K562 (cell line): ENCODE measurements at regions not wholly inside any gene's neighbourhood (a gene's known extent, or its start where the extent isn't known, plus 50 kb on each side); places are given as distances from the start of the nearest gene placed in this dataset.

Source experiments
- ATAC-seq: fragments of 200-7000 bp; cut with Tn5 transposase; 3 replicates; pipeline ENCODE4 v1.9.1; 2020; ENCODE audit warnings: moderate library complexity
- BruUV-seq: library from RNA; stranded (reverse); fragments of 400-500 nt; replicated peaks from 2 replicates; lab custom pipeline; 2021; lab: Mats Ljungman, UMichigan
- CTCF ChIA-PET: fragments of 300-600 bp; formaldehyde crosslinking; extraction: SDS; loops from one replicate; lab custom pipeline; 2021; ENCODE audit warnings: low intra/inter-chr PET ratio; lab: Yijun Ruan, JAX
- POLR2A ChIA-PET: fragments of 300-600, 350-650 bp; sonication (Branson Sonifier 250); formaldehyde crosslinking; extraction: SDS; loops from one replicate; lab custom pipeline; 2021; ENCODE audit warnings: antibody characterized with exemption, inconsistent platforms; lab: Yijun Ruan, JAX
- DNase-seq, 4 experiments: peaks; one replicate each; pipeline versions ENCODE4 v3.0.0 to v3.0.0-alpha.2; 2011 to 2018; ENCODE audit warnings: low spot score in 3 of 4, mixed read lengths in 3 of 4; ENCODE audit errors: extremely low read depth in 1 of 4
- FAIRE-seq: peaks from 2 replicates; lab custom pipeline; 2011; peaks lifted over from hg19 to GRCh38; lab: Jason Lieb, UNC
- H2AFZ ChIP-seq: 2 replicates; pipeline ENCODE4 v1.6.0; 2011; ENCODE audit warnings: low read depth, low read length, control low read depth, inconsistent platforms
- H3K27ac ChIP-seq: fragments of 200-600 bp; 3 replicates; pipeline ENCODE4 v1.8.0; 2011; ENCODE audit warnings: low read depth, mild to moderate bottlenecking, control low read depth, inconsistent platforms, low read length, moderate library complexity, mixed read lengths; ENCODE audit errors: extremely low read depth
- H3K27me3 ChIP-seq, 2 experiments: fragments of 300-600 bp in 1 of 2; 2 replicates in 1 of 2; 3 replicates in 1 of 2; pipeline versions ENCODE4 v1.6.0 to v1.8.0; 2011; ENCODE audit warnings: inconsistent platforms in 2 of 2, low read length in 2 of 2, mild to moderate bottlenecking in 1 of 2, mixed read lengths in 1 of 2, moderate library complexity in 1 of 2; ENCODE audit not compliant: control insufficient read depth in 2 of 2, insufficient read depth in 2 of 2
- H3K36me3 ChIP-seq: fragments of 300-600 bp; 3 replicates; pipeline ENCODE4 v1.8.0; 2011; ENCODE audit warnings: mild to moderate bottlenecking, low read length, inconsistent platforms; ENCODE audit not compliant: control insufficient read depth, insufficient read depth
- H3K4me1 ChIP-seq, 2 experiments: fragments of 200-600 bp in 1 of 2; replicated peaks in 1 of 2; 2 replicates in 1 of 2; 3 replicates in 1 of 2; pipeline versions ENCODE4 v1.5.1 to v1.8.0; 2011; ENCODE audit warnings: inconsistent platforms in 2 of 2, low read length in 2 of 2, mild to moderate bottlenecking in 1 of 2, mixed read lengths in 1 of 2, moderate library complexity in 1 of 2; ENCODE audit not compliant: control insufficient read depth in 2 of 2, insufficient read depth in 2 of 2
- H3K4me2 ChIP-seq: 2 replicates; pipeline ENCODE4 v1.6.1; 2011; ENCODE audit warnings: low read length, control low read depth, inconsistent platforms, mixed read lengths; ENCODE audit not compliant: insufficient read depth
- H3K4me3 ChIP-seq: fragments of 200-600 bp; sonication (generic), shearing (Covaris generic); 2 replicates; pipeline ENCODE4 v1.5.1; 2016; ENCODE audit warnings: control low read depth, inconsistent platforms
- H3K79me2 ChIP-seq: fragments of 200-600 bp; 3 replicates; pipeline ENCODE4 v1.8.0; 2011; ENCODE audit warnings: low read length, inconsistent platforms; ENCODE audit not compliant: control insufficient read depth, insufficient read depth
- H3K9ac ChIP-seq, 2 experiments: 2 replicates each; pipeline versions ENCODE4 v1.6.0 to v1.6.1; 2011; ENCODE audit warnings: low read depth in 2 of 2, low read length in 2 of 2, control low read depth in 1 of 2, inconsistent platforms in 1 of 2, mild to moderate bottlenecking in 1 of 2, mixed read lengths in 1 of 2; ENCODE audit not compliant: insufficient read depth in 1 of 2
- H3K9me1 ChIP-seq: one replicate; pipeline ENCODE4 v1.6.0; 2011; ENCODE audit warnings: inconsistent platforms, mild to moderate bottlenecking, low read length, moderate library complexity; ENCODE audit not compliant: control insufficient read depth, insufficient read depth
- H3K9me3 ChIP-seq: replicated peaks from 2 replicates; pipeline ENCODE4 v1.5.1; 2011; ENCODE audit warnings: low read depth, low read length, inconsistent platforms; ENCODE audit not compliant: control insufficient read depth, insufficient read depth
- H4K20me1 ChIP-seq: replicated peaks from 2 replicates; pipeline ENCODE4 v1.6.1; 2011; ENCODE audit warnings: low read length, inconsistent platforms, mixed read lengths; ENCODE audit not compliant: control insufficient read depth, insufficient read depth
- ARNT ChIP-seq, 2 experiments: fragments of 450-650 bp; IDR thresholded peaks; 2 replicates each; pipeline ENCODE4 v1.6.1; 2016; ENCODE audit warnings: mild to moderate bottlenecking in 1 of 2
- BHLHE40 ChIP-seq: IDR thresholded peaks from 2 replicates; pipeline ENCODE4 v1.6.1; 2011; ENCODE audit warnings: low read length, improper control_type of control experiment
- FOXM1 ChIP-seq, 2 experiments: fragments of 450-650 bp in 1 of 2; sonication (generic) in 1 of 2; formaldehyde crosslinking in 1 of 2; IDR thresholded peaks; 2 replicates each; pipeline versions ENCODE4 v1.6.1 to v1.9.0; 2017 to 2022; ENCODE audit warnings: low read depth in 2 of 2, mild to moderate bottlenecking in 2 of 2, missing genetic modification reagents in 1 of 2, moderate library complexity in 1 of 2
- HDAC2 ChIP-seq: fragments of 450-650 bp; IDR thresholded peaks from 2 replicates; pipeline ENCODE4 v1.6.1; 2016; ENCODE audit warnings: mild to moderate bottlenecking
- MAZ ChIP-seq, 2 experiments: fragments of 450-650 bp in 1 of 2; sonication (generic) in 1 of 2; formaldehyde crosslinking; IDR thresholded peaks in 1 of 2; conservative IDR thresholded peaks in 1 of 2; 2 replicates each; pipeline versions ENCODE4 v1.4.0 to v1.5.0; 2020; ENCODE audit warnings: mild to moderate bottlenecking in 1 of 2, missing genetic modification reagents in 1 of 2
- SIN3B ChIP-seq: fragments of 450-650 bp; IDR thresholded peaks from 2 replicates; pipeline ENCODE4 v1.6.1; 2017; ENCODE audit warnings: low read depth, mild to moderate bottlenecking, moderate library complexity
- SMAD1 ChIP-seq: fragments of 150-350 bp; IDR thresholded peaks from 2 replicates; pipeline ENCODE4 v1.6.1; 2014; ENCODE audit warnings: low read length, low read depth; ENCODE audit not compliant: partially characterized antibody
- ZBED1 ChIP-seq: IDR thresholded peaks from 2 replicates; pipeline ENCODE4 v1.6.1; 2014
- ZNF79 ChIP-seq: fragments of 250-450 bp; sonication (Bioruptor Pico); IDR thresholded peaks from 2 replicates; pipeline ENCODE4 v1.4.0; 2020; ENCODE audit warnings: low read depth, mild to moderate bottlenecking, moderate library complexity
- WGBS: fragments of 100-300 bp; shearing (Covaris generic); methylation state at CpG from one replicate; pipeline ENCODE4 v1.1.6; 2016; ENCODE audit warnings: low coverage, mixed read lengths; ENCODE audit not compliant: insufficient coverage; ENCODE audit errors: missing lambda C conversion rate; 5-methylcytosine and 5-hydroxymethylcytosine counted together
- in situ Hi-C: fragments of 300-500 bp; cut with MboI; formaldehyde crosslinking; loops from 4 replicates; pipeline ENCODE4 v1.15.0; 2018; ENCODE audit warnings: inconsistent platforms, mixed read lengths
- intact Hi-C: fragments of 100-400 bp; cut with micrococcal nuclease; formaldehyde crosslinking; loops from 2 replicates; pipeline ENCODE4 v1.14.2; 2022
- TF ChIP-seq, protein P1 (sequence below): IDR thresholded peaks from 2 replicates; pipeline ENCODE4 v1.6.1; 2011; ENCODE audit warnings: borderline replicate concordance, low read depth, mild to moderate bottlenecking, moderate library complexity, low read length; ENCODE audit not compliant: insufficient read depth, poor library complexity, severe bottlenecking
- TF ChIP-seq, protein P2 (sequence below), 2 experiments: fragments of 450-650 bp; IDR thresholded peaks; 2 replicates each; pipeline ENCODE4 v1.6.1; 2016
- TF ChIP-seq, protein P3 (sequence below): IDR thresholded peaks from 2 replicates; pipeline ENCODE4 v1.6.1; 2016; ENCODE audit warnings: missing genetic modification characterization, missing compliant biosample characterization
- TF ChIP-seq, protein P4 (sequence below): sonication (generic); formaldehyde crosslinking; IDR thresholded peaks from 2 replicates; pipeline ENCODE4 v1.8.1; 2022; ENCODE audit warnings: missing genetic modification reagents
- TF ChIP-seq, protein P5 (sequence below): IDR thresholded peaks from 3 replicates; pipeline ENCODE4 v1.6.1; 2011; ENCODE audit warnings: borderline replicate concordance, mild to moderate bottlenecking; ENCODE audit not compliant: insufficient read length, insufficient read depth

DNA sequence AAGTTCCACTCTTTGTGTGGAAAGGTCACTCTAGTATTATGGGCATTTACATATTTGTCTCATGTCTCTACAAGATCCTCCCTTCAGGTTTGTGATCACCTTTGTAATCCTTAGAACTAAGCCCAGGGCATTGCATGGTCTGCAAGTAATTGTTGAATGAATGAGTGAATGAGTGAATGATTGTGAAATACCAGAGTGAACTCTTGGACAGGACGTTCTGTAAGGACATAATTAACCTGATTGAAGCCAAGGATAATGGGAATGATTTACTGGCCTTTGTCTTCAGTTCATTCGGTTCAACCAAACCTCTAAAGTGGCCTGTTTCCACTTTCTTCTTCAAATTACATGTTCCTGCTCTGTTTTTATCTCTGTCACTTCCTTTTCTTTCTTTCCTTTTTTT is 83.0 kb upstream of the TSPAN2 start (continued):
- TF ChIP-seq FOXM1 (IDR thresholded peaks at IDR 0.05; ENCODE audit: low read depth) = no peak
- no peak for TF ChIP-seq FOXM1 (CRISPR knock-in tag; IDR thresholded peaks at IDR 0.05; ENCODE audit: low read depth)
- TF ChIP-seq, protein P1, sequence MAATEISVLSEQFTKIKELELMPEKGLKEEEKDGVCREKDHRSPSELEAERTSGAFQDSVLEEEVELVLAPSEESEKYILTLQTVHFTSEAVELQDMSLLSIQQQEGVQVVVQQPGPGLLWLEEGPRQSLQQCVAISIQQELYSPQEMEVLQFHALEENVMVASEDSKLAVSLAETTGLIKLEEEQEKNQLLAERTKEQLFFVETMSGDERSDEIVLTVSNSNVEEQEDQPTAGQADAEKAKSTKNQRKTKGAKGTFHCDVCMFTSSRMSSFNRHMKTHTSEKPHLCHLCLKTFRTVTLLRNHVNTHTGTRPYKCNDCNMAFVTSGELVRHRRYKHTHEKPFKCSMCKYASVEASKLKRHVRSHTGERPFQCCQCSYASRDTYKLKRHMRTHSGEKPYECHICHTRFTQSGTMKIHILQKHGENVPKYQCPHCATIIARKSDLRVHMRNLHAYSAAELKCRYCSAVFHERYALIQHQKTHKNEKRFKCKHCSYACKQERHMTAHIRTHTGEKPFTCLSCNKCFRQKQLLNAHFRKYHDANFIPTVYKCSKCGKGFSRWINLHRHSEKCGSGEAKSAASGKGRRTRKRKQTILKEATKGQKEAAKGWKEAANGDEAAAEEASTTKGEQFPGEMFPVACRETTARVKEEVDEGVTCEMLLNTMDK = no peak

DNA sequence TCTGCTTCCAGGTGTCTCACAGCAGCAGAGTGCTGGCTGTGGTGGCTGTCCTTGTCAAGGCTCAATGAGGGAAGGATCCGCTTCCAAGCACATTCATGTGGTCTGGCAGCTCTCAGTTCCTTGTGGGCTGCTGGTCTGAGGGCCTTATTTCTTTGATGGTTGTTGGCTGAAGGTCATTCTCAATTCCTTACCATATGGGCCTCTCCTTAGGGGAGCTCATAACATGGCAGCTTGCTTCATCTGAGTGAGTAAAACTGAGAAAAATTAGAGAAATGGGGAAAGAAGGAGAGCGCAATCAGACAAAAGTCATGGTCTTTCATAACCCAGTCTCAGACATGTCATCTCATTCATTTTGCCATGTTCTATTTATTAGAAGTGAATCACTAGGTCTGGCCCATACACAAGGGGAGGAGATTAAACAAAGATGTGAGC is 81.7 kb upstream of the TSPAN2 start:
- Histone ChIP-seq H2AFZ (no peak overlapping the region), H3K27ac (no peak overlapping the region), H3K4me3 (no peak overlapping the region), H3K4me1 (no peaks in the 10 kb centered on the region), H3K9me1 (no peaks in the 10 kb centered on the region), H3K9me3 (no peaks in the 10 kb centered on the region), H3K27me3 (no peaks in the 10 kb centered on the region), H4K20me1 (no peaks in the 10 kb centered on the region), H3K4me2 (no peak overlapping the region), H3K9ac (no peak overlapping the region), H3K79me2 (no peaks in the 10 kb centered on the region), H3K36me3 (no peaks in the 10 kb centered on the region)
- intact Hi-C loops (no loop called here), in situ Hi-C loops (no loop called here)
- no peak for ATAC-seq
- DNase-seq = no peak
- 4% methylated on average over 2 of the region's 2 CpGs for WGBS
- POLR2A ChIA-PET = no interaction called here
- FAIRE-seq = no peak
- no TSS peak for BruUV-seq
- CTCF ChIA-PET = no interaction called here
- TF ChIP-seq, protein P2, sequence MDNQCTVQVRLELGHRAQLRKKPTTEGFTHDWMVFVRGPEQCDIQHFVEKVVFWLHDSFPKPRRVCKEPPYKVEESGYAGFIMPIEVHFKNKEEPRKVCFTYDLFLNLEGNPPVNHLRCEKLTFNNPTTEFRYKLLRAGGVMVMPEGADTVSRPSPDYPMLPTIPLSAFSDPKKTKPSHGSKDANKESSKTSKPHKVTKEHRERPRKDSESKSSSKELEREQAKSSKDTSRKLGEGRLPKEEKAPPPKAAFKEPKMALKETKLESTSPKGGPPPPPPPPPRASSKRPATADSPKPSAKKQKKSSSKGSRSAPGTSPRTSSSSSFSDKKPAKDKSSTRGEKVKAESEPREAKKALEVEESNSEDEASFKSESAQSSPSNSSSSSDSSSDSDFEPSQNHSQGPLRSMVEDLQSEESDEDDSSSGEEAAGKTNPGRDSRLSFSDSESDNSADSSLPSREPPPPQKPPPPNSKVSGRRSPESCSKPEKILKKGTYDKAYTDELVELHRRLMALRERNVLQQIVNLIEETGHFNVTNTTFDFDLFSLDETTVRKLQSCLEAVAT (IDR thresholded peaks at IDR 0.05) = no peak
- TF ChIP-seq ZBED1 = no peak
- no peak for TF ChIP-seq MAZ (CRISPR knock-in tag; conservative IDR thresholded peaks at IDR 0.05 in 1 of 2, IDR thresholded peaks at IDR 0.05 in 1 of 2)
- TF ChIP-seq BHLHE40 = no peak
- TF ChIP-seq, protein P3, sequence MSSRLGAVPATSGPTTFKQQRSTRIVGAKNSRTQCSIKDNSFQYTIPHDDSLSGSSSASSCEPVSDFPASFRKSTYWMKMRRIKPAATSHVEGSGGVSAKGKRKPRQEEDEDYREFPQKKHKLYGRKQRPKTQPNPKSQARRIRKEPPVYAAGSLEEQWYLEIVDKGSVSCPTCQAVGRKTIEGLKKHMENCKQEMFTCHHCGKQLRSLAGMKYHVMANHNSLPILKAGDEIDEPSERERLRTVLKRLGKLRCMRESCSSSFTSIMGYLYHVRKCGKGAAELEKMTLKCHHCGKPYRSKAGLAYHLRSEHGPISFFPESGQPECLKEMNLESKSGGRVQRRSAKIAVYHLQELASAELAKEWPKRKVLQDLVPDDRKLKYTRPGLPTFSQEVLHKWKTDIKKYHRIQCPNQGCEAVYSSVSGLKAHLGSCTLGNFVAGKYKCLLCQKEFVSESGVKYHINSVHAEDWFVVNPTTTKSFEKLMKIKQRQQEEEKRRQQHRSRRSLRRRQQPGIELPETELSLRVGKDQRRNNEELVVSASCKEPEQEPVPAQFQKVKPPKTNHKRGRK = no peak
- no peak for TF ChIP-seq ZNF79
- no peak for TF ChIP-seq ARNT (IDR thresholded peaks at IDR 0.05)
- no peak for TF ChIP-seq SMAD1
- TF ChIP-seq SIN3B = no peak
- TF ChIP-seq, protein P4, sequence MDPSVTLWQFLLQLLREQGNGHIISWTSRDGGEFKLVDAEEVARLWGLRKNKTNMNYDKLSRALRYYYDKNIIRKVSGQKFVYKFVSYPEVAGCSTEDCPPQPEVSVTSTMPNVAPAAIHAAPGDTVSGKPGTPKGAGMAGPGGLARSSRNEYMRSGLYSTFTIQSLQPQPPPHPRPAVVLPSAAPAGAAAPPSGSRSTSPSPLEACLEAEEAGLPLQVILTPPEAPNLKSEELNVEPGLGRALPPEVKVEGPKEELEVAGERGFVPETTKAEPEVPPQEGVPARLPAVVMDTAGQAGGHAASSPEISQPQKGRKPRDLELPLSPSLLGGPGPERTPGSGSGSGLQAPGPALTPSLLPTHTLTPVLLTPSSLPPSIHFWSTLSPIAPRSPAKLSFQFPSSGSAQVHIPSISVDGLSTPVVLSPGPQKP = no peak
- TF ChIP-seq, protein P5, sequence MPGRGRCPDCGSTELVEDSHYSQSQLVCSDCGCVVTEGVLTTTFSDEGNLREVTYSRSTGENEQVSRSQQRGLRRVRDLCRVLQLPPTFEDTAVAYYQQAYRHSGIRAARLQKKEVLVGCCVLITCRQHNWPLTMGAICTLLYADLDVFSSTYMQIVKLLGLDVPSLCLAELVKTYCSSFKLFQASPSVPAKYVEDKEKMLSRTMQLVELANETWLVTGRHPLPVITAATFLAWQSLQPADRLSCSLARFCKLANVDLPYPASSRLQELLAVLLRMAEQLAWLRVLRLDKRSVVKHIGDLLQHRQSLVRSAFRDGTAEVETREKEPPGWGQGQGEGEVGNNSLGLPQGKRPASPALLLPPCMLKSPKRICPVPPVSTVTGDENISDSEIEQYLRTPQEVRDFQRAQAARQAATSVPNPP = no peak
- no peak for TF ChIP-seq HDAC2
